ENCODE measurements at regions not wholly inside any gene's neighbourhood (a gene's known extent, or its start where the extent isn't known, plus 50 kb on each side); places are given as distances from the start of the nearest gene placed in this dataset.

DNA sequence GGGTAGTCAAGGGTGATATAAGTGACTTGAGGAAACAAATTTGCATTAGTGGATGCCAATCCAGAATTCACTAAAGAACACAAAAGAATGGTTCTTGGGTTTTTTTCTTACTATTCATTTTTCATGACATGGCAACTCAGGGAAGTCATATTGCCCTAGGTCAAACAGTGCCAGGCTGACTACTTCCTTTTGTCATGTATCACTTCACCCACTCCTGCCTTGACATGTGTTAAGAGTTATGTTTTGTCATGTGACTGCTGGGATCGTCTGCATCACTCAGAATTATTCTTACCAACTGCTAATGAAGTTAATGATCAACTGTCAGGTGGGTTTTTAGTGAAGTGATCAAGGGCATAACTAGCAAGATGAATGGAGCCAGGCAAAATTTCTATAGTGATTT, 74.2 kb downstream of the PRORP start:
- Histone ChIP-seq H2AFZ (ENCODE audit: low read depth, low read length) (no peak overlapping the region), H3K79me2 (replicated peaks; ENCODE audit: insufficient read depth, low read length) (no peaks in the 10 kb centered on the region), H3K4me2 (ENCODE audit: low read length) (no peak overlapping the region), H3K36me3 (ENCODE audit: insufficient read depth, low read length) (no peaks in the 10 kb centered on the region), H3K9me2 (ENCODE audit: insufficient read depth, low read length) (no peaks in the 10 kb centered on the region), H3K9ac (ENCODE audit: low read length) (no peak overlapping the region), H3K27me3 (ENCODE audit: insufficient read depth, low read depth, low read length) (no peaks in the 10 kb centered on the region), H3K4me3 (ENCODE audit: low read length) (no peak overlapping the region), H4K20me1 (ENCODE audit: insufficient read depth) (no peaks in the 10 kb centered on the region), H3K27ac (ENCODE audit: low read length) (no peak overlapping the region), H3F3A (ENCODE audit: insufficient read depth, low read length, poor library complexity, severe bottlenecking) (no peaks in the 10 kb centered on the region), H3K9me3 (ENCODE audit: low read length) (no peaks in the 10 kb centered on the region)
- no peak for TF ChIP-seq TAF1 (IDR thresholded peaks at IDR 0.05; ENCODE audit: low read depth)
- TF ChIP-seq, protein P1, sequence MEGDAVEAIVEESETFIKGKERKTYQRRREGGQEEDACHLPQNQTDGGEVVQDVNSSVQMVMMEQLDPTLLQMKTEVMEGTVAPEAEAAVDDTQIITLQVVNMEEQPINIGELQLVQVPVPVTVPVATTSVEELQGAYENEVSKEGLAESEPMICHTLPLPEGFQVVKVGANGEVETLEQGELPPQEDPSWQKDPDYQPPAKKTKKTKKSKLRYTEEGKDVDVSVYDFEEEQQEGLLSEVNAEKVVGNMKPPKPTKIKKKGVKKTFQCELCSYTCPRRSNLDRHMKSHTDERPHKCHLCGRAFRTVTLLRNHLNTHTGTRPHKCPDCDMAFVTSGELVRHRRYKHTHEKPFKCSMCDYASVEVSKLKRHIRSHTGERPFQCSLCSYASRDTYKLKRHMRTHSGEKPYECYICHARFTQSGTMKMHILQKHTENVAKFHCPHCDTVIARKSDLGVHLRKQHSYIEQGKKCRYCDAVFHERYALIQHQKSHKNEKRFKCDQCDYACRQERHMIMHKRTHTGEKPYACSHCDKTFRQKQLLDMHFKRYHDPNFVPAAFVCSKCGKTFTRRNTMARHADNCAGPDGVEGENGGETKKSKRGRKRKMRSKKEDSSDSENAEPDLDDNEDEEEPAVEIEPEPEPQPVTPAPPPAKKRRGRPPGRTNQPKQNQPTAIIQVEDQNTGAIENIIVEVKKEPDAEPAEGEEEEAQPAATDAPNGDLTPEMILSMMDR (IDR thresholded peaks at IDR 0.05; ENCODE audit: poor library complexity, severe bottlenecking), result no peak
- TF ChIP-seq SMC3 (conservative IDR thresholded peaks at IDR 0.05; ENCODE audit: poor library complexity), result no peak
- TF ChIP-seq EZH2 (IDR thresholded peaks at IDR 0.05; ENCODE audit: borderline replicate concordance, insufficient read depth, low read length, poor library complexity, severe bottlenecking), result no peak
- TF ChIP-seq EP300 (conservative IDR thresholded peaks at IDR 0.05; ENCODE audit: poor library complexity, severe bottlenecking), result no peak
- TF ChIP-seq RAD21 (conservative IDR thresholded peaks at IDR 0.05), result no peak
- TF ChIP-seq POLR2AphosphoS5 (IDR thresholded peaks at IDR 0.05), result no peak
- TF ChIP-seq, protein P2, sequence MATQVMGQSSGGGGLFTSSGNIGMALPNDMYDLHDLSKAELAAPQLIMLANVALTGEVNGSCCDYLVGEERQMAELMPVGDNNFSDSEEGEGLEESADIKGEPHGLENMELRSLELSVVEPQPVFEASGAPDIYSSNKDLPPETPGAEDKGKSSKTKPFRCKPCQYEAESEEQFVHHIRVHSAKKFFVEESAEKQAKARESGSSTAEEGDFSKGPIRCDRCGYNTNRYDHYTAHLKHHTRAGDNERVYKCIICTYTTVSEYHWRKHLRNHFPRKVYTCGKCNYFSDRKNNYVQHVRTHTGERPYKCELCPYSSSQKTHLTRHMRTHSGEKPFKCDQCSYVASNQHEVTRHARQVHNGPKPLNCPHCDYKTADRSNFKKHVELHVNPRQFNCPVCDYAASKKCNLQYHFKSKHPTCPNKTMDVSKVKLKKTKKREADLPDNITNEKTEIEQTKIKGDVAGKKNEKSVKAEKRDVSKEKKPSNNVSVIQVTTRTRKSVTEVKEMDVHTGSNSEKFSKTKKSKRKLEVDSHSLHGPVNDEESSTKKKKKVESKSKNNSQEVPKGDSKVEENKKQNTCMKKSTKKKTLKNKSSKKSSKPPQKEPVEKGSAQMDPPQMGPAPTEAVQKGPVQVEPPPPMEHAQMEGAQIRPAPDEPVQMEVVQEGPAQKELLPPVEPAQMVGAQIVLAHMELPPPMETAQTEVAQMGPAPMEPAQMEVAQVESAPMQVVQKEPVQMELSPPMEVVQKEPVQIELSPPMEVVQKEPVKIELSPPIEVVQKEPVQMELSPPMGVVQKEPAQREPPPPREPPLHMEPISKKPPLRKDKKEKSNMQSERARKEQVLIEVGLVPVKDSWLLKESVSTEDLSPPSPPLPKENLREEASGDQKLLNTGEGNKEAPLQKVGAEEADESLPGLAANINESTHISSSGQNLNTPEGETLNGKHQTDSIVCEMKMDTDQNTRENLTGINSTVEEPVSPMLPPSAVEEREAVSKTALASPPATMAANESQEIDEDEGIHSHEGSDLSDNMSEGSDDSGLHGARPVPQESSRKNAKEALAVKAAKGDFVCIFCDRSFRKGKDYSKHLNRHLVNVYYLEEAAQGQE (IDR thresholded peaks at IDR 0.05; ENCODE audit: borderline replicate concordance), result no peak
- no peak for TF ChIP-seq MXI1 (conservative IDR thresholded peaks at IDR 0.05; ENCODE audit: poor library complexity, severe bottlenecking)

DNA sequence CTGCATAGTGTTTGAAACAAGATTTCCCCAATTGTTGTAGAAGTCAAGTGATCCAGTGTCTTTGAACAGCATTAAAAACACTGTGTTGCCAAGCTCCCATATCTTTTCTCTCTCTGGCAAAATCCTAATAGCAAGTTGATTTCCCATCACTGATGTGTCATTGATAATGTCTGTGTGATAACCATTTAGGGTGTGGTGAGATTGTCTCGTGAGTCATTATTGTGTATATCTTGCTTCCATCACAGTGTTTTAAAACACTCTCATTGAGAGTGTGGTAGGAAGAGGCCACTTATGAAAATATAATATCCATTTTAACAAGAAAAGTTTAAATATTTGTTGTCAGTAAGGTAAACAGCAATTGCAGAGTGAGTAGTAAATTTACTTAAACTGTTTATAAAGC, 74.7 kb downstream of the PRORP start:
- Histone ChIP-seq H3K9me2 (ENCODE audit: insufficient read depth, low read length) (no peaks in the 10 kb centered on the region), H3K4me3 (ENCODE audit: low read length) (no peak overlapping the region), H3K9me3 (ENCODE audit: low read length) (no peaks in the 10 kb centered on the region), H3K27me3 (ENCODE audit: insufficient read depth, low read depth, low read length) (no peaks in the 10 kb centered on the region), H3K36me3 (ENCODE audit: insufficient read depth, low read length) (no peaks in the 10 kb centered on the region), H3K27ac (ENCODE audit: low read length) (no peak overlapping the region), H2AFZ (ENCODE audit: low read depth, low read length) (no peak overlapping the region), H4K20me1 (ENCODE audit: insufficient read depth) (no peaks in the 10 kb centered on the region), H3K79me2 (replicated peaks; ENCODE audit: insufficient read depth, low read length) (no peaks in the 10 kb centered on the region), H3K9ac (ENCODE audit: low read length) (no peak overlapping the region), H3K4me2 (ENCODE audit: low read length) (no peak overlapping the region), H3F3A (ENCODE audit: insufficient read depth, low read length, poor library complexity, severe bottlenecking) (no peaks in the 10 kb centered on the region)
- TF ChIP-seq RAD21 (conservative IDR thresholded peaks at IDR 0.05) (no peak), POLR2AphosphoS5 (IDR thresholded peaks at IDR 0.05) (no peak), EP300 (conservative IDR thresholded peaks at IDR 0.05; ENCODE audit: poor library complexity, severe bottlenecking) (no peak), SMC3 (conservative IDR thresholded peaks at IDR 0.05; ENCODE audit: poor library complexity) (no peak), EZH2 (IDR thresholded peaks at IDR 0.05; ENCODE audit: borderline replicate concordance, insufficient read depth, low read length, poor library complexity, severe bottlenecking) (no peak), MXI1 (conservative IDR thresholded peaks at IDR 0.05; ENCODE audit: poor library complexity, severe bottlenecking) (no peak), TAF1 (IDR thresholded peaks at IDR 0.05; ENCODE audit: low read depth) (no peak)
- TF ChIP-seq, protein P1 (IDR thresholded peaks at IDR 0.05; ENCODE audit: poor library complexity, severe bottlenecking), result no peak
- TF ChIP-seq, protein P2 (IDR thresholded peaks at IDR 0.05; ENCODE audit: borderline replicate concordance), result no peak
